Activated naive CD8-positive, alpha-beta T cell (primary cell): ENCODE measurements at regions not wholly inside any gene's neighbourhood (a gene's known extent, or its start where the extent isn't known, plus 50 kb on each side); places are given as distances from the start of the nearest gene placed in this dataset.

Source experiments
- H3K27ac Mint-ChIP-seq: one replicate; pipeline ENCODE4 v1.8.0; 2021; ENCODE audit warnings: mixed read lengths
- H3K27me3 Mint-ChIP-seq: one replicate; pipeline ENCODE4 v1.8.0; 2021; ENCODE audit warnings: mixed read lengths
- H3K36me3 Mint-ChIP-seq: one replicate; pipeline ENCODE4 v1.8.0; 2021; ENCODE audit warnings: mixed read lengths
- H3K4me1 Mint-ChIP-seq: one replicate; pipeline ENCODE4 v1.8.0; 2021; ENCODE audit warnings: low read depth, mixed read lengths
- H3K4me3 Mint-ChIP-seq: one replicate; pipeline ENCODE4 v1.8.0; 2021; ENCODE audit warnings: mild to moderate bottlenecking, mixed read lengths
- H3K9me3 Mint-ChIP-seq: one replicate; pipeline ENCODE4 v1.8.0; 2021; ENCODE audit warnings: low read depth, mixed read lengths

DNA sequence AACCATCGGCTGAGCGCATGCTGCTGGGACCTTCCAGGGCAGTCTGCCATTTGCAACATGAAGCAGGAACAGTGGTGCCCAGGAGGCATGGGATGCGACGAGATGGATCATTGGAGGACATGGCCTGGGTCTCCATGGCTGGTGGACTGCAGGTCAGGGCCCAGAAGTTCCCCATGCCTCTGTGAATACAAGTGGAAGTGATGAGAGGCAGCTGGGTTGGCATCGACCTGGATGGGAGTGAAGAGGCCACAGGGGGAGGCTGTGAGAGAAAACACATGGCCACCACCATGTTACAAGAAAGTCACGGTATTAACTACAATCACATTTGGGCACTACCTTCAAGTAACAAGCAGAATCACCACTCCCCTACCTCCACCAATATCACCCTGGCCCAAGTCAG lies 262.0 kb downstream of the FOXO1 start:
- no peaks in the 10 kb centered on the region for H3K9me3 Mint-ChIP-seq
- no peak overlapping the region for H3K27ac Mint-ChIP-seq
- H3K27me3 Mint-ChIP-seq: no peaks in the 10 kb centered on the region
- H3K4me3 Mint-ChIP-seq: no peak overlapping the region
- H3K4me1 Mint-ChIP-seq: peaks cover 34% of the 10 kb centered on the region
- H3K36me3 Mint-ChIP-seq: peaks cover 4% of the 10 kb centered on the region

DNA sequence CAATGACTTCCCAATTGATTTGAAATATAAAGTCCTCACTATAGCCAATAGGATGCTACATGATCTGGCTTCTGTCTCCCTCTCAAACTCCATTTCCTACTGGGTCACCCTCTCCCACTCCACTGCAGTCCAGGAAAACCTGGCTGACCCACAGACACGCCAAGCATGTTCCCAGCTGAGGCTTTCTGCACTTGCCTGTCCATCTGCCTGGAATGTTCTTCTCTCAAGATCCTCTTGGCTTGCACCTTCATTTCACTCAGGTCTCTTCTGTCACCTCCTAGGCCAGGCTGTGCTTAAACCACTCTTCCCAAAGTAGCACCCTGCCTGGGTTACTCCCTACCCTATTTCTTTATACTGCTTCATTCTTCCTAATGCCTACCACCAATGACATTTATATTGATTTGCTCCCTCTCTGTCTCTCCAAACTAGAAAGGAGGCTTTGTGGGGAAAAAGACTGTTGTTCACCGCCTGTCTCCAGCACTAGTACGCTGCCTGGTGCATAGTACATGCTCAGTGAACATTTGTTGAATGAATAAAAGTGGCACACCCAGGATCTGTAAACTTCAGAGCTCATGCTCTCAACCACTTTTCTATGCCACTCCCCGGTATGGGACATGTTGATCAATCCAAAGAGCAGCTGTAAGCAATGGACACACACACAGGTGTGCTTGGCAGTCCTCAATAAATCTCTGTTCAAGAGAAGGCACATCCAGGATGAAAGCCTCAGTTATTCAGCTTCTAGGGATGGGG lies 261.3 kb downstream of the FOXO1 start:
- peaks cover 34% of the 10 kb centered on the region for H3K4me1 Mint-ChIP-seq
- H3K4me3 Mint-ChIP-seq: no peak overlapping the region
- H3K27ac Mint-ChIP-seq: no peak overlapping the region
- no peaks in the 10 kb centered on the region for H3K9me3 Mint-ChIP-seq
- no peaks in the 10 kb centered on the region for H3K27me3 Mint-ChIP-seq
- peaks cover 4% of the 10 kb centered on the region for H3K36me3 Mint-ChIP-seq

DNA sequence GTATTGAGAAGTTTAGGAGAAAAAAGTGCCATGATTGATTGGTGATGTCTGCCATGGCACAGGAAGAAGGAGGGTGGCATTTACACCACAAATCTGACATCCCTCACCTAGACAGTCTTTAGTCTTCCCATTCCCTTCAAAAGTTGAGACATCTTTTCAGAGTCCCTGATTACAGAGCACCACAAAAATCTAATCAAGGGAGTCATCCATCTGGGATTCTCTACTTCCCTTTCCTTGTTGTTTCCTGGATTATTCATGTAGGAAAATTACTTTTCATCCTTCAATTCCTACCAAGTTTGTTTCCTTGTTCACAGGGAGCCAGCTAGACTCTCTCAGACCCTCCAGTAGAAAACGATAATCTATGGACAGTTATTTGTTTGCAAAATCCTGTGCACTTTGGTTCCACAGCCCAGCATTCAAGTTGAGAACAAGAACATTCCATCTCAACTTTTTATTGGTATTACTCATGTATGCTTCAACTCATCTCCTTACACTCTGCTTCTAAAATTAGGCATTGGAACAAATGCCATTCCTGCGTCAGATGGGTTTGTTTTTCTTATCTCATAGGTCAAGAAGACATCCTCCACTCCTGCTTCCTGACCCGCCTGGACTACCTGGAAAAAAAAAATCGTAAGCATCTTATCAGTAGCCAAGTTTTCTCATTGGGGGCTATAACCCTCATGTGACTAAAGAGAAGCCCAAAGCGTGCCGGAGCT lies 259.9 kb downstream of the FOXO1 start:
- Mint-ChIP-seq H3K27me3 (no peaks in the 10 kb centered on the region), H3K27ac (no peak overlapping the region), H3K36me3 (peaks cover 7% of the 10 kb centered on the region), H3K9me3 (peaks cover 3% of the 10 kb centered on the region), H3K4me1 (peaks cover 26% of the 10 kb centered on the region), H3K4me3 (no peak overlapping the region)

DNA sequence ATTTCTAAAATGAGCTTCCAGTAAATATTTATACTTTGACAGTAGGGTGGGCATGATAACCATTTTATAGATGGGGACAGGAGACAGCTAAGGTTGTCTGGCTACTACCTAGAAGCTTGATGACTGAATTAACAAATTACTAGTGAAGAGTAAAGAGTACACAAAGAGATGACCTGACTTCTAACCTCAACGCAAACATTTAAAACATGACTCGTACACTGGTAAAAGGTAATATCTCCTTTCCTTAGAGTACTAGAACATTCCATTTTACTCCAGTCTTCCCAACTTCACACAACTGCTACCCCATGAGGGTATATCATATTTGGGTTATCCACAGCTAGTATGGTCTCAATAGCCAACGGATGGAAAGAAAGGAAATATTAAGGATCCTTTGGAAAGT lies 258.9 kb downstream of the FOXO1 start:
- Mint-ChIP-seq H3K36me3 (peaks cover 7% of the 10 kb centered on the region), H3K9me3 (peaks cover 3% of the 10 kb centered on the region), H3K4me3 (no peak overlapping the region), H3K27ac (no peak overlapping the region), H3K4me1 (peaks cover 16% of the 10 kb centered on the region), H3K27me3 (no peaks in the 10 kb centered on the region)

DNA sequence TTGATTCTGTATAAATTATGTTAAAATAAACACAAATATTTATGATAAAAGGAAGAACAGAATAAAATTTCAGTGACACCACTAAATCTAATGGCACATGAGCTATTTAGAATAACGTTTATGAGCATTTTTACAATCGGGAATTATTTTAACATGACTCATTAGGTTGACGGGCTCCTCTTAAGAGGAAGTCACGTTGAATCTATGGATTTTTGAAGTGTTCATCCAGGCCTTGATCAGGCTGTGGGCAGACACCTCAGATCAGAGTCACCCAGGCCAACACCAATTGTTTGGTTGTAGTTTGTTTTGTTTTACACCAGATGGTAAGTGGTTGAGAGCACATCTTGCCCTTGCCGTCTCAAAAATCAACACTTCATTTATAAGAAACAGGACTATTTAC lies 257.8 kb downstream of the FOXO1 start:
- peaks cover 9% of the 10 kb centered on the region for H3K4me1 Mint-ChIP-seq
- peaks cover 3% of the 10 kb centered on the region for H3K9me3 Mint-ChIP-seq
- H3K27ac Mint-ChIP-seq: no peak overlapping the region
- peaks cover 7% of the 10 kb centered on the region for H3K36me3 Mint-ChIP-seq
- H3K27me3 Mint-ChIP-seq: no peaks in the 10 kb centered on the region
- H3K4me3 Mint-ChIP-seq: no peak overlapping the region

DNA sequence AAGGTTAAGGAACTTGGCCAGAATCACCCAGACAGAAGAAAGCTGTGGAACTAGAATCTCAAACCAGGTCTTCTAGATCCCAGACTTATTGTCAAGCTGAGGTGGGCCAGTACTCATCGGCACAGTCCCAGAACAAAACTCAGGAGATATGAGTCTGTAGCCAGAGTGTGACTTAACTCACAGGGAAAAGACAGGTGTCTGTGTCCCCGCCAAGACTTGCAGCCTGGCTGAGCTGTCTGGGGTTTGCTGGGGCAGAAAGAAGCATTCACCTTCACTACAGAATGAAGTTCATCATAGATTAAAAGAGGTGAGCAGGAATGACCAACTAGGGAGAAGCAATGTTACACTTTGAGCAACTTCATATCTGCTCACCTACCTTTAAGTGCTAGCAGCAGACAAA lies 257.2 kb downstream of the FOXO1 start:
- Mint-ChIP-seq H3K4me3 (no peak overlapping the region), H3K9me3 (peaks cover 3% of the 10 kb centered on the region), H3K27ac (no peak overlapping the region), H3K36me3 (peaks cover 7% of the 10 kb centered on the region), H3K27me3 (no peaks in the 10 kb centered on the region), H3K4me1 (peaks cover 5% of the 10 kb centered on the region)

DNA sequence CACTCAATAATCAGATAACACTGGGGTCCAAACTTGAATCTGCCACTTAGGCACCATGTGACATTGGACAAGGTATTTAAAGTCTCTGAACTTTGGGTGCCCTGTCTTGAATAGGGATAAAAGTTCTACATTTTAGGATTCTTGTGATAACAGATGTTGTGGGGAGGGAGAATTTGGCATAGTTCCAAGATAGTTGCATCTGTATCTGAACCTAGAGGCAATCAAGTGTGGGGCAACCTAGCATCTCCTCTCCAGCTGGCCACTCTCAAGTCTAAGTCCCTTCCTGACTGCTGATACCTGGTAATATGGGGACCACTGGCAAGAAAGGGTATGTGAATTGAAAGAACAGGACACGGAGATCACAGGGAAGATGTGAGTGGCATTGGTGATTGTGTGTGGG lies 256.1 kb downstream of the FOXO1 start:
- Mint-ChIP-seq H3K4me3 (no peak overlapping the region), H3K27me3 (no peaks in the 10 kb centered on the region), H3K36me3 (peaks cover 2% of the 10 kb centered on the region), H3K27ac (no peak overlapping the region), H3K9me3 (peaks cover 3% of the 10 kb centered on the region), H3K4me1 (peaks cover 2% of the 10 kb centered on the region)

DNA sequence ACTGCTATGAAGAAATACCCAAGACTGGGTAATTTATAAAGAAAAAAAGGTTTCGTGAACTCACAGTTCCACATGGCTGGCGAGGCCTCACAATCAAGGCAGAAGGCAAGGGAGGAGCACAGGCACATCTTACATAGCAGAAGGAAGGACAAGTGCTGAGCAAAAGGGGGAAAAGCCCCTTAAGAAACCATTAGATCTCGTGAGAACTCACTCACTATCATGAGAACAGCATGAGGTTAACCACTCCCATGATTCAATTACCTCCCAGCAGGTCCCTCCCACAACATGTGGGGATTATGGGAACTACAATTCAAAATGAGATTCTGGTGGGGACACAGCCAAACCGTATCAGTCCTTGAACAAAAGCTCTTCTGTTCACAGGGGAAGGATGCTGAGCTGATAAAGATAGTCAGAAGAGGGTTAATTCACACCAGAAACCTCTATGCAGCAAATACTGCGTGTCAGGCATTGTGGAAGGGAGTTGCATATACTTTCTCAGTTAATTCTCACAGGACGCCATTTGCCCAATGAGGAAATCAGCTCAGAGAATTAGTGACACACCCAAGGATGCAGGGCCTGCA lies 246.2 kb downstream of the FOXO1 start:
- no peak overlapping the region for H3K4me3 Mint-ChIP-seq
- H3K9me3 Mint-ChIP-seq: no peaks in the 10 kb centered on the region

DNA sequence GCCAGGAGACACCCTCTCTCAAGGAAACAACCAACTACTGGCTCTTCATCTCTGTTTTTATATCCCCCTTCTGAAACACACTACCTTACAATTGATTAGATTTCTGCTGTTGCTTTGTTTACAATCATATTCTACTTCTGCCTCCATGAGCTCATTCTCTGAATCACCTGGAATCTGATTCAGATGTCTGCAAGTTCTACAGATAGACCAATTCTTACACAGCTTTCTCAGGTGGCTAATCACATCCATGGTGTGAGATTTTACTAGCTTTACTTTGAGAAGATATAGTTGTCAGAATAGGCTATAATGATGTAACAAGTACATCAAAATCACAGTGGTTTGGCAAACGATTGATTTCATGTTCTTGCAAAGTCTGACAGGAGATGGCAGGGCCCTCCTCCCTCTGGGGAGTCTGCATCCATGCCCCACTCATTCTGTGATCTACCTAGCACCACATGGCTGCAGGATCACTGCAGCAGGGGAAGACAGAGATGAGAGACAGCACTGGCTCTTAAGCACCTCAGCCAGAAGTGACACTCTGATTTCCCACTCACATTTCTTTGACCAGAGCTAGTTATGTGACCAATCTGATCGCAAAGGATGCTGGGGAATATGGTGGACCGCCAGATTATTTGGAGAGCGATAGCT lies 243.7 kb downstream of the FOXO1 start:
- no peaks in the 10 kb centered on the region for H3K36me3 Mint-ChIP-seq
- no peaks in the 10 kb centered on the region for H3K27me3 Mint-ChIP-seq
- peak overlapping the region; percentile 0 for H3K27ac Mint-ChIP-seq
- peaks cover 21% of the 10 kb centered on the region for H3K4me1 Mint-ChIP-seq
- H3K4me3 Mint-ChIP-seq: no peak overlapping the region
- H3K9me3 Mint-ChIP-seq: no peaks in the 10 kb centered on the region

More for the DNA sequence above, 246.2 kb downstream of the FOXO1 start:
- H3K27ac Mint-ChIP-seq: no peak overlapping the region
- H3K4me1 Mint-ChIP-seq: peaks cover 23% of the 10 kb centered on the region
- no peaks in the 10 kb centered on the region for H3K36me3 Mint-ChIP-seq
- H3K27me3 Mint-ChIP-seq: no peaks in the 10 kb centered on the region

DNA sequence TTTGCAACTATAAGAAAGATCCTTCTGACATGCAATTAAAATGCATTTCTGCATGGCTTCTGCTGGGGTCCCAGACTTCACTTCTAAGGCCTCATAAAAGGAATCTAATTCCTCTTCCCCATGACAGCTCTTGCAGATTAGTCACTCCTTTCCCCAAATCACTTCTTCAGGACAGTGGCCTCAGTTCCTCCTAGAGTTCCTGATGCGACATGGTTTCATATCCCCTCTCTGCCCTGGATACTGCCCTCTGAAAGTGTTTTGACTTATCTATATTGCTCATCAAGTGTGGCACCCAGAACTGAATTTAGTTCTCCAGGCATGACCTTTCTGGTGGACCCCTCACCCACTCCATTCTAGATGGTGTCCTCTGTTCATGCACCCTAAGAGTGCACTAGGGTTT lies 238.1 kb downstream of the FOXO1 start:
- Mint-ChIP-seq H3K4me3 (no peak overlapping the region), H3K9me3 (no peaks in the 10 kb centered on the region), H3K27ac (no peak overlapping the region), H3K27me3 (no peaks in the 10 kb centered on the region), H3K4me1 (peaks cover 27% of the 10 kb centered on the region), H3K36me3 (no peaks in the 10 kb centered on the region)

DNA sequence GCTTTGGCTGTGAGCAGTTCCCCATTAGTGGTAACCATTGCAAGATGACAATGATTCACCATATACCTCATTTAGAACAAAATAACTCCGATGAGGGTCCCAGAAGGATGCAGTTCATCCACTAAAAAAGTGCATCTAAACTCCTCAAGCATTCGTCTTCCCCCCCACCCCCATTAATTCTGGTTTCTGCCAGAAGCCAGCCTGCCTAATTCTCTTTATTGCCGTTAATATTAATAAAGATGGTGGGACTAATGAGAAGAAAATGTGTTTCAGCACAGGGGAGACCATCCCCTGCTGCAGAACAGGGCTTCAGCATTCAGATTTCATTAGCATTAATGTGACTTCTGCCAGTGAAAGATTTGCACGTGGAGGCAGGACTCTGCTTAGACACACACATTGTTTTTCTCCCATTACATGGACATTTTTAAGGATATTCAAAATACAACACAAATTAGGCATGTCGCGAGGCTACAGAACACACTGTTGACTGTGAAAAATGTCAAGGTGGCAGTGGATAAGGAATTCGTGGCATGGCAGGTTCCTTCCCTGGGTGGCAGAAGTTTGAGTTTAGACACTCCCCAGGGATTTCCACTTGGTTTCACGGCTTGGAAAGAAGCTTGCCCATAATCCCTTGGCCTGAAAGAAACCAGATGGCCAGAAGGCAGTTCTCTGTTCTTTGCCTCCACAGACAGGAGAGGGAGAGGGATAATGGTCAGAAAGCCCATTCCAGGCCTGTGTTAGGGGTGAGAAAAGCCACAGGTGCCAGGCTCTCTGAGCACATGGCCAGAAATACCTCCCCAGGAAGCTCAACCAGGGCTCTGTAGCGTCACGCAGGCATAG lies 236.5 kb downstream of the FOXO1 start:
- Mint-ChIP-seq H3K4me3 (no peak overlapping the region), H3K27me3 (no peaks in the 10 kb centered on the region), H3K36me3 (peaks cover under 1% of the 10 kb centered on the region), H3K4me1 (peaks cover 41% of the 10 kb centered on the region), H3K9me3 (no peaks in the 10 kb centered on the region), H3K27ac (no peak overlapping the region)

DNA sequence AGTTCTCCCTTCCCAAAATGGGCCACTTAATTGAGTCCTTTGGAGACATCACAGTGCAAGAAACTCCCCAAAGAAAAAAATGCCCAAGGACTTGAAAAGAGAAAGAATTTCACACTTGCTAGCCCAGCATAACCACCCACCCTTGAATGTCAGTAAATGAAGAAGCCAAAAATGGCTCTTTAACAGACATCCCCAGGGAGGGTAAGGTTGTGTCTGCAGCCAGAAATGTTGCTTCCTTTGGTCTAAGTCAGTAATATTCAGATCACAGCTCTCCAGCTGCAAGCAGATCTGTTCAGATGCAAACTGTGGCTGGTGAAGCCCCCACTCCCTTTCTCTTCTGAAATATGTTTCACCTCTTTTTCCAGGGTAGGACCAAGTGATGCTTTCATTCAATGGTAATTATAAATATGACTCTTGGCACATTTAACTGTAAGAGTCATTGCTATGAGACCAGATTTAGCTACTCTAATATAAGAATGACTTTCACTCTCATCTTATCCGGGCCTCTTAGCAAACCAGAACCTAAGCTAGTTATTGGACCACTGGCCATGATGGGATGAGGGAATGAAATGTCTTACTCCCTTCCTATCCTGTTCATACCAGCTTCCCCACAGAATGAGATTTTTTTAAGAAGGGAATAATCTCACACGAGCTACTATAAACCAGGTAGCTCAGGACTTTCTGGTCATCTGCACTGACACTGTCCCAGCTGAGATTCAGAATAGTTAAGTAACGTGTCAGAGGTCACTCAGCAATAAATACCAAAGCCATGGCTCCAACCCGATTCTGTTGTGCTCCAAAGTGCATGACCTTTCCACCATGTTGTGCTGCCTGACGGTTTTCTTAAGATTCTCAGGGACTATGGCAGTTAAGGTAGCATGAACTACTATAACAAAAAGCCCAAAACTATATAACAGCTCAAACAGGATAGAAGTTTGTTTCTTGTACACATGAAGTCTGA lies 234.1 kb downstream of the FOXO1 start:
- no peaks in the 10 kb centered on the region for H3K9me3 Mint-ChIP-seq

DNA sequence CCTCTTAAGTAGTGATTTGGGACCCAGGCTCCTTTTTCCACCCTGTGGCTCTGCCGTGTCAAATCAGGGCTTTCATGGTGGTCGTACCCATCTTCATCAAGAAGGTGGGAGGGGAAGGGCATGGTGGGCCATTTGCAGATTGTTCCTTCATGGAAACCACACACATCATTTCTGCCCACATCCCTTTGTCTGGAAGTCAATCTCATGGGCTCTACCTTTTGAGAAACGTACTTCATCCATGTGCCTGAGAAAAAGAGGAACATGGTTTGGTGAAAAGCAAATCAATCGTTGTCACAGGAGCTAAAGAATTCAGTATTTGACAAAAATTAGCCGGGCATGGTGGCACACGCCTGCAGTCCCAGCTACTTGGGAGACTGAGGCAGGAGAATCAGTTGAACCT lies 233.4 kb downstream of the FOXO1 start:
- Mint-ChIP-seq H3K36me3 (peaks cover 3% of the 10 kb centered on the region), H3K27me3 (no peaks in the 10 kb centered on the region), H3K27ac (no peak overlapping the region), H3K9me3 (no peaks in the 10 kb centered on the region), H3K4me1 (peaks cover 53% of the 10 kb centered on the region), H3K4me3 (no peak overlapping the region)

More for the DNA sequence above, 234.1 kb downstream of the FOXO1 start:
- H3K36me3 Mint-ChIP-seq: peaks cover 3% of the 10 kb centered on the region
- no peak overlapping the region for H3K4me3 Mint-ChIP-seq
- H3K27me3 Mint-ChIP-seq: no peaks in the 10 kb centered on the region
- peaks cover 46% of the 10 kb centered on the region for H3K4me1 Mint-ChIP-seq
- H3K27ac Mint-ChIP-seq: no peak overlapping the region
